Mammary epithelial cell (primary cell): ENCODE measurements at regions not wholly inside any gene's neighbourhood (a gene's known extent, or its start where the extent isn't known, plus 50 kb on each side); places are given as distances from the start of the nearest gene placed in this dataset.

Experiments
- CTCF ChIP-seq, 2 donors: IDR thresholded peaks in 1 of 2; conservative IDR thresholded peaks in 1 of 2; 2 replicates each; pipeline ENCODE4 v1.5.1; 2011 to 2012; ENCODE audit warnings: inconsistent platforms in 2 of 2, low read length in 2 of 2, mild to moderate bottlenecking in 2 of 2, control low read depth in 1 of 2, low read depth in 1 of 2; ENCODE audit not compliant: insufficient read depth in 1 of 2; ENCODE audit errors: extremely low read depth in 1 of 2
- EZH2 ChIP-seq: IDR thresholded peaks from 2 replicates; pipeline ENCODE4 v1.6.1; 2012; ENCODE audit warnings: low read length, inconsistent platforms, borderline replicate concordance

GRCh38 chr2:121832412-121833357, 77.2 kb downstream of the TSN start:
- TF ChIP-seq CTCF (conservative IDR thresholded peaks at IDR 0.05 in 1 of 2, IDR thresholded peaks at IDR 0.05 in 1 of 2; ENCODE audit: extremely low read depth in 1 of 2, insufficient read depth in 1 of 2, low read depth in 1 of 2, low read length in 2 of 2) (no peak), EZH2 (no peak)
